ENCODE measurements at regions not wholly inside any gene's neighbourhood (a gene's known extent, or its start where the extent isn't known, plus 50 kb on each side); places are given as distances from the start of the nearest gene placed in this dataset.

DNA sequence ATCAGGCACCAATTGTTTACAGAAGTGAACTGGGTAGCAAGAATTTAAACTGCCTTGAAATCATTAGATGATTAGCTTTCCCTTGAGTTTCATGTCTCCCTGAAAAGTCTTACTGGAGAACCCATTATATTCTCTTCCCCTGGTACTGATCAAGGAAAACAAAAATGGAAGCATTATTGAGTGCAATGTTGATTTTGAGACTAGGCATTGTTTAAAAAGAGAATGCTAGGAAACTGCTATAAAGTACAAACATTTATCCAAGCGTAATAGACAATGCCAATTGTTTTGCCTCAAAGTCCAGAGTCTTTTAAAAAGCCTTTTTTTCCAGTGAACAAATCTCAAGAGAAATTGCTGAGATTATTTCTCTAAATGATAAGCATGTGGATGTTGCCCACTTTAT lies 197.0 kb downstream of the CCER1 start:
- TF ChIP-seq POLR2AphosphoS5 (IDR thresholded peaks at IDR 0.05): no peak
- TF ChIP-seq, protein P1, sequence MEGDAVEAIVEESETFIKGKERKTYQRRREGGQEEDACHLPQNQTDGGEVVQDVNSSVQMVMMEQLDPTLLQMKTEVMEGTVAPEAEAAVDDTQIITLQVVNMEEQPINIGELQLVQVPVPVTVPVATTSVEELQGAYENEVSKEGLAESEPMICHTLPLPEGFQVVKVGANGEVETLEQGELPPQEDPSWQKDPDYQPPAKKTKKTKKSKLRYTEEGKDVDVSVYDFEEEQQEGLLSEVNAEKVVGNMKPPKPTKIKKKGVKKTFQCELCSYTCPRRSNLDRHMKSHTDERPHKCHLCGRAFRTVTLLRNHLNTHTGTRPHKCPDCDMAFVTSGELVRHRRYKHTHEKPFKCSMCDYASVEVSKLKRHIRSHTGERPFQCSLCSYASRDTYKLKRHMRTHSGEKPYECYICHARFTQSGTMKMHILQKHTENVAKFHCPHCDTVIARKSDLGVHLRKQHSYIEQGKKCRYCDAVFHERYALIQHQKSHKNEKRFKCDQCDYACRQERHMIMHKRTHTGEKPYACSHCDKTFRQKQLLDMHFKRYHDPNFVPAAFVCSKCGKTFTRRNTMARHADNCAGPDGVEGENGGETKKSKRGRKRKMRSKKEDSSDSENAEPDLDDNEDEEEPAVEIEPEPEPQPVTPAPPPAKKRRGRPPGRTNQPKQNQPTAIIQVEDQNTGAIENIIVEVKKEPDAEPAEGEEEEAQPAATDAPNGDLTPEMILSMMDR (IDR thresholded peaks at IDR 0.05): no peak
- TF ChIP-seq POLR2A (IDR thresholded peaks at IDR 0.05): no peak

Data from gastroesophageal sphincter (tissue), 3 donors.